ENCODE measurements at regions not wholly inside any gene's neighbourhood (a gene's known extent, or its start where the extent isn't known, plus 50 kb on each side); places are given as distances from the start of the nearest gene placed in this dataset.
"Not testable (repeated sequence)": the region's sequence is repeated elsewhere in the genome, so short reads cannot be mapped to it uniquely, and the experiment has no call there.

DNA sequence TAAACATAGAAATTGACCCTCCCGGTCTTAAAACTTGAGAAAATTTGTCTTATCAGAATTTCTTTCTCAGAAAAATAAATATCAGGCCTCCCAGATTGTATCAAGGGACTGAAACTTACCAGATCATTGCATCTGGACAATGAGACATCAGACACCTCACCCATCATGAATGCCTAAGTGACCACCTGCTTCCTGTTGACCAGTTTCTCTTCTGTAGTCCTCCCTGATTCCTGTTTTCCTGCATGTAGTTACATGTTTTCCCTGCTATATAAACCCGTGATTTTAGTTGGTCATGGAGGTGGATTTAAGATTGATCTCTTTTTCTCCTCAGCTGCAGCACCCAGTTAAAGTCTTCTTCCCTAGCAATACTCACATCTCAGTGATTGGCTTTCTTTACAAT is 548.1 kb downstream of the PPP4R3C start:
- DNase-seq (no peak), ATAC-seq (ENCODE audit: poor library complexity) (no peak)
- intact Hi-C loops (cut with DNase I), result no loop called here

DNA sequence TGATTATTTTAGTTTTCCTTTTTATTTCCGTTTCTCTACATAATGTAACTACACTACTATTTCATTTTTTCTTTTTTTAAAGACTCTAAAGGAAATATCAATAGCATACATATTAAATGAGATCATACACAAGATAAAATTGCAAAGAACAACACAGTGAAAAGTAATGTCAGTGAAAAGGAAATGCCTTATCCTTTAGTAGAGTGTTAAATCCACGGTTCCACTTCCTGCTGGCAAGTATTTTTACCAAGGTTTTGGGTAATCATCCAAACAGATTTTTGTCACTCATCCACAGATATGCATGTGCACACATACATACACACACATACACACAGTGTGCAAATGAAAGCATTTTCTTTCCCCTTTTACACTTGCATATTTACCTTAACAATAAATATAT is 548.9 kb downstream of the PPP4R3C start:
- no peak for ATAC-seq (ENCODE audit: poor library complexity)
- intact Hi-C loops (cut with DNase I), result no loop called here
- DNase-seq, result no peak

DNA sequence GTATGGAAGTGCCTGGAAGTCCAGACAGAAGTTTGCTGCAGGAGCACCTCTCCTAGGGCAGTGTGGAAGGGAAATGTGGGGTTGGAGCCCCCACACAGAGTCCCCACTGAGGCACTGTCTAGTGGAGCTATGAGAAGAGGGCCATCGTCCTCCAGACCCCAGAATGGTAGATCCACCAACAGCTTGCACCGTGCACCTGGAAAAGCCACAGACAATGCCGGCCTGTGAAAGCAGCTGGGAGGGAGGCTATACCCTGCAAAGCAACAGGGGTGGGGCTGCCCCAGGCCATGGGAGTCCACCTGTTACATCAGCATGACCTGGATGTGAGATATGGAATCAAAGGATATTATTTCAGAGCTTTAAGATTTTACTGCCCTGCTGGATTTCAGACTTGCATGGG is 551.4 kb downstream of the PPP4R3C start:
- ATAC-seq (ENCODE audit: poor library complexity); DNase-seq; intact Hi-C loops (cut with DNase I): not testable (repeated sequence)

DNA sequence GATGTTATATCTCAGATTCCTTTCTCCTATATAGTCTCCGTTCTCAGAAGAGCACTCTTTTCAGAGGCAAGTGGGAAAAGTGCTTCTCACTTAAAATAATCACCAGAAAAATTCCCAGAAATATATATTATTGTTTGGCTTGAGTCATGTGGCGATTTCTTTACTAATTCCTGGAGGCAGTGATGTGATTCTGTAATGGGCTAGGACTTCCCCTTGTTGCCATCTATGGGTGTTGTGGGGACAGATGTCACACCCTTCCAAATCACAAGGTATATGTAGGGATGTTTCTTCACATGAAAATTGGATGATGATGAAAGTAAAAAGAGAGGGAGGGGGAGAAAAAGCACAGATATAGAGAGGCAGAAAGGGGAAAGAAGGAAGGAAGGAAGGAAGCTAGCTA is 553.4 kb downstream of the PPP4R3C start:
- intact Hi-C loops (cut with DNase I), result no loop called here
- ATAC-seq (ENCODE audit: poor library complexity), result no peak
- no peak for DNase-seq

DNA sequence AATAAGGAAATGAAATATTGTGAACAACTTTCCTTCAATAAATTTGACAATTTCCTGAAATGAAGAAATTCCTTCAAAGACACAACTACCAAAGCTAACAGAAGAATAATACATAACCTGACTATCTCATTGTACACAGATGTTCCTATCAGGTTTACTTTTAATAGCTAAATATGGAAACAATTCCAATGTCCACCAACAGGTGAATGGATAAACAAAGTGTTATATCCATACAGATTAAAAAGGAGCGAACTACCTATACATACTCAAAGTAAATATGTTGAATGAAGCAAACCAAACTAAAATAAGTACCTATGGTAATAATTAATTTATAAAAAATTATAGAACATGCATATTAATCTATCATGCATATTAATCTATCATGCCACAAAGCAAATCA is 554.9 kb downstream of the PPP4R3C start:
- ATAC-seq (ENCODE audit: poor library complexity), result no peak
- intact Hi-C loops (cut with DNase I), result no loop called here
- DNase-seq, result no peak

DNA sequence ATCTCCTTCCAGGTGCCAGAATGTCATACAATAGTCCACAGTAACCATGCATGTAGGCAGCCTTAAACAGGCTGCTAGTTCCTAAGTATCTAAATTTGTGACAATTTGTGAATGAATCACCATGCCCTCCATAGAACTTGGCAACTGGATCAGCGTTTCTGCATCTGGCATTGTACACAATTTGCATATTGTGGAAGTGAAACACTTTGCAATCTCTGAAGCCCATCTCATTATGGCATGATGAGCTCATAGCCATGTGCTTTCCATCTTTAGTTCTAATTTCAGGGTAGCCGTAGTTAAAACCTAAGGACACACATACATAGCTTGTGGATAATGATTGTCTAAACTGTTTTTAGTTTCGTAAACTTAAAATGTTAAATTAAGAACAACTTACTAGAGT is 573.6 kb downstream of the PPP4R3C start:
- DNase-seq (no peak), ATAC-seq (ENCODE audit: poor library complexity) (no peak)
- intact Hi-C loops (cut with DNase I), result no loop called here

DNA sequence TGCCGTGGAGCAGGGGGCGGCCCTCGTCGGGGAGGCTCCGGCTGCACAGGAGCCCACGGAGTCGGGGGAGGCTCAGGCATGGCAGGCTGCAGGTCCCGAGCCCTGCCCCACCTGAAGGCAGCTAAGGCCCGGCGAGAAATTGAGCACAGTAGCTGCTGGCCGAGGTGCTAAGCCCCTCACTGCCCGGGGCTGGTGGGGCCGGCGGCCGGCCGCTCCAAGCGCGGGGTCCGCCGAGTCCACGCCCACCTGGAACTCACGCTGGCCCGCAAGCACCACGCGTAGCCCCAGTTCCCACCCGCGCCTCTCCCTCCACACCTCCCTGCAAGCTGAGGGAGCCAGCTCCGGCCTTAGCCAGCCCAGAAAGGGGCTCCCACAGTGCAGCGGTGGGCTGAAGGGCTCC is 589.4 kb downstream of the PPP4R3C start:
- intact Hi-C loops (cut with DNase I), result no loop called here
- DNase-seq, result no peak
- ATAC-seq (ENCODE audit: poor library complexity), result no peak

DNA sequence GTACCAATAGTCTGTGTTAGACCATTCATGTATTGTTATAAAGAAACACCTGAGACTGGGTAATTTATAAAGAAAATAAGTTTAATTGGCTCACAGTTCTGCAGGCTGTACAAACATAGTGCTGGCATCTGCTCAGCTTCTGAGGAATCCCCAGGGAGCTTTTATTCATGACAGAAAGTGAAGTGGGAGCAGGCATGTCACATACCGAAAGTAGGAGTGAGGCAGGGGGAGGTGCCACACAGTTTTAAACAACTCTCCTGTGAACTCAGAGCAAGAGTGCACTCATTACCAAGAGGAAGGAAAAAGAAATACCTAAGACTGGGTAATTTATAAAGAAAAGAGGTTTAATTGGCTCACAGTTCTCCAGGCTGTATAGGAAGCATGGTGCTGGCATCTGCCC is 591.2 kb downstream of the PPP4R3C start:
- ATAC-seq (ENCODE audit: poor library complexity) (no peak), DNase-seq (no peak)
- intact Hi-C loops (cut with DNase I), result no loop called here

DNA sequence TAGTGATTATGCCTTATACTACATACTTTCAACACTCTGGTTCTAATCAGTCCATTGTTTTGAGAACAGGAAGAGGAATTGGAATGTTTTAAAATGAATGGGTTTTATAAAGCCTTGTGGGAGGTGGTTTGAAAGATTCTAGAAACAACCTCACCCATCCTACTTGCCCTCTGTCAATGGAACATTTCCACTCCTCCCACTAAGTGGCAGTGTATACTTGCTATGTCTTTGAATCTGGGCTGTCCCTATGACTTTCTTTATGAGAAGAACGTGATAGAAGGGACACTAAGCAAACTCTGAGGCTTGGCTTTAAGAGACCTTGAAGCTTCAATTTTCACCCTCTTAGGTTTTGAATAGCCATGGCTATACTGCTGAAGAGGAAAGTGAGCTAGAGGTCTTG is 611.2 kb downstream of the PPP4R3C start:
- DNase-seq (no peak), ATAC-seq (ENCODE audit: poor library complexity) (no peak)
- intact Hi-C loops (cut with DNase I), result no loop called here

DNA sequence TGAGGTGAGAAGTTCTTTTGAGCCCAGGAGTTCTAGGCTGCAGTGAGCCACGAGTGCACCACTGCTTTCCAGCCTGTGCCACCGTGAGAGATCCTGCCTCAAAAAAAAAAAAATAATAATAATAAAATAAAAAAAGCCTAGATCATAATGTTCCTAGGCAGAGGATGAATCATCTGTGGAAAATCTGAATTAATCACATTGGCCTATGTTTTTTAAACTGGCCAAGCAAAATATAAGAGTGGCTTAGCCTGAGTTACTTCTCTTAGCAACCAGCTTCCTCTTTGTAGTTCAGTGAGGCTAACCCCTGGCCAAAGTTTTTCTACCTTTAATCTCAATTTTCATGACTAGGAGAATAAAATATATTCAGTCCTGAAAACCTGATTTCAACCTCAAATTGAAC is 614.6 kb downstream of the PPP4R3C start:
- DNase-seq (no peak), ATAC-seq (ENCODE audit: poor library complexity) (no peak)
- intact Hi-C loops (cut with DNase I), result no loop called here

DNA sequence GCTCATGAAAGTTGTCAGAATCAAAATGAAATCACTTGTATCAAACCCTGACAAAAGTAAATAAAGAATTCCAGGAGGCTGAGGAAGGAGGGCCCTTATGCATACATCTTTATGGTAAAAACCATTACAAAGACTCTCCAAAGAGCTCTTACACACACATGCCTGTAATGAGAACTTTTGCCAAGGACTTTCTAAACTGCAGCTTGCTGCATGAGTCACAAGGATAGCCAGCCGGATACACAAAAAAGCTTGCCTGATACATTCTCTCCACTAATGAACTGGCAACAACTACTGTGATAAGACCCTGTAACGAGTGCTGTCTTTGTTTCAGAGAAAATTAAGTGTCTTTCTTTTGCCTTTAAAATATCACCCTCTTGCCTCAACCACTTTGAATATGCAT is 618.1 kb downstream of the PPP4R3C start:
- intact Hi-C loops (cut with DNase I), result no loop called here
- no peak for ATAC-seq (ENCODE audit: poor library complexity)
- no peak for DNase-seq

DNA sequence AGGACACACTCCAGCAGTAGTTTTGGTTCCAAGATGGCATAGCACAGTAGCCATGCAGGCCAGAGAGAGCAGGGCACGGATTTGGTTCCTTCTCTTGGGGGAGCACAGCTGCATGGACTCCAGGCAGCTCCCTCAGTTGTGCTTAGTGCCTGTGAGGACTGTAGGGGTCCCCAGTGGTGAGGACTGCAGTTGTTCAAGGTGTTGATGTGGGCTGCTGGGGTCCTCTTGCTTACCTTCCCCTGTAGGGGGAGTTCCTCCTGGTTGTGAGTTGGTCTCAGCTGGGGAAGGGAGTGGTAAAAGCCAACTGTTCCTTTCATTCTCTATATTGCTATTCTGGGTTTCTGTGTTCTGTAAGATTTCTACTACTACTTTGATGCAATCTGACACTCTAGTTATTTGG is 606.5 kb downstream of the MAGEB5 start:
- intact Hi-C loops (cut with DNase I), result no loop called here
- no peak for ATAC-seq (ENCODE audit: poor library complexity)
- no peak for DNase-seq

DNA sequence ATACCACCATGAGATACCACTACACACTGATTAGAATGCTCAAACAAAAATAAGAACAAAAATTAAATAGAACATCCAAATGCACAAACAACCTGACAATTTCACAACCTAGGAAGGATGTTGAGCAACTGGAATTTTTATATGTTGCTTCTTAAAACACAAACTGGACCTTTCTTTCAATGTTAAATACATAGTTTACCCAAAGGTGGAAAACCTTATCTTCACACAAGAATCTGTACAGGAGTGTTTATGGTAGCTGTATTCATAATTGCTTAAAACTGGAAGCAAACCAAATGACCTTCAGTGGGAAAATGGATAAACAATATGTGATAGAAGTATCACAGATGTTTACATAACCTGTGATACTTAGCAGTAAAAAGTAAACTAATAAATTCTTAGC is 573.8 kb downstream of the MAGEB5 start:
- DNase-seq (no peak), ATAC-seq (ENCODE audit: poor library complexity) (no peak)
- intact Hi-C loops (cut with DNase I), result no loop called here

DNA sequence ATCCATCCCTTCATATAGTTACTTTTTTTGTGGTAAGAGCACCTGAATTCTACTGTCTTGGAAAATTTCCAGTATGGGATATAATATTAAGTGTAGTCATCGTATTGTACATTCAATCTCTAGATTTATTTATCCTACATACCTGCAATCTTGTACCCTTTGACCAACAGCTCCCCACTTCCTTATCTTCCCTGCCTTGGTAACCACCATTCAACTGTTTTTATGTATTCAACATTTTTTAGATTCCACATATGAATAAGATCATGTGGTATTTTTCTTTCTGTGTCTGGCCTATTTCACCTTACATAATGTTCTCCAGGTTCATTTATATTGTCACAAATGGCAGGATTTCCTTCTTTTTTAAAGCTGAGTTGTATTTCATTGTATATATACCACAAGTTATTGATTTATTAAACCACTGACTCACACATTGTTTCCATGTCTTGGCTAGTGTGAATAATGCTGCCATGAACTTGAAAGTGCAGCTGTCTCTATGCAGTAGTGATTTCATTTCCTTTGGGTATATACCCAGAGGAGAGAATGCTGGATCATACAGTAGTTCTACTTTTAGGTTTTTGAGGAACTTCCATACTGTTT is 572.5 kb downstream of the MAGEB5 start:
- no peak for ATAC-seq (ENCODE audit: poor library complexity)
- no peak for DNase-seq
- intact Hi-C loops (cut with DNase I), result no loop called here

DNA sequence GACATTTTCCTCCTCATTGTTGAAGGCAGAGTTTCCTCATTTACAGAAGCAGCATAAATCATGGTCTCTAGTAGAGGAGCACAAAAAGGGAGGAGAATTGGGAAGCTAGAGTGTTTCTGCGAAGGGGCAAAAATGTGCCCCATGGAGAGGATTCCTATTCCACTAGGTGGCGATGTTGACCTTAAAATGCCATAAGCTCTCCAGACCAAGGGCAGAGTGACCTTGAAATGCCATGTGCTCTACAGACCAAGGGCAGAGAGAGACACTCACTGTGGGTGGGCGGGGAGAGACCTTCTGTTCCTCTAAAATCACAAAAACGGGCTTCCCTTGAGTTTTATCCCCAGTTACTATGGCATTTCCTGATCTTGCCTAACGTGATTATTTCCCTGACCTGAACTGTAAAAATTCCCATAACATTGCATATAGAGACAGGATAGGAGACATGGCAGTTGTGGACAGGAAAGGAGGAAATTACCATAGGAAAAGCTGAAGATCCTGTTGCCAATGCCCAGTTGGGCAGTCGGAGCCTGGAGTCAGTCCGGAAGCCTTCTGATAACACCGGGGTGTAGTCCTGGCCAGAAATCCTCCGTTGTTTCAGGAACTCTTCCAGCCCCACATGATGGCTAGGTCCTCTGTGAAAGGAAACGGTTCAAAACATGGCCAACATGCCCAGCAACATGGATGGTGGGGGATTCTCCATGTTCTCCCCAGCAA is 567.7 kb downstream of the MAGEB5 start:
- ATAC-seq (ENCODE audit: poor library complexity) (no peak), DNase-seq (no peak)
- intact Hi-C loops (cut with DNase I), result no loop called here

DNA sequence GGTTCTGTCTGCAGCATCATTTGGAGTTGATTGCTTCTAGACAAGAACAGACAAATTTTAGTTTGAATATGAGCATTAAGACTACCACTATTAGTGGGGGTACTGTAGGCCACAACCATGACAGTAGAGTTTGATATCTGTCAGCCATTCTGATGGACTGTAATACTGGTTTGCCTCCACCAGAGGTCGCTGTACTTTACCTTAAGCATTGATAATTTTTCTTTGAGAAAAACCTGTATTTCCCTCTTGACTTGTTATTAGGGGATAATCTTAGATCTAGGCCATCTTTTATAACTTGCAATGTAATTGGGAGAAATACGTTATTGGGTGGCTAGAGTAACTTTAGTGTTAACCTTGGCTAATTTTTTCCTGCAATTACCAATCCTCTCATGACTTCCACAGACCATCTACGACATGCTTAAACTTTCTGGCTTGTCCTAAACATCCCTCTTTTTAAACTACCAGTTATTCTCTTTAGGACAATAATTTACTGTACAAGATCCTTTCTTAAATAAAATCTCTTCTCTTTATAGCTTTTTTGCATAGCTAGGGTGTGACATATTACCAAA is 562.4 kb downstream of the MAGEB5 start:
- no peak for DNase-seq
- intact Hi-C loops (cut with DNase I), result no loop called here
- ATAC-seq (ENCODE audit: poor library complexity), result no peak

DNA sequence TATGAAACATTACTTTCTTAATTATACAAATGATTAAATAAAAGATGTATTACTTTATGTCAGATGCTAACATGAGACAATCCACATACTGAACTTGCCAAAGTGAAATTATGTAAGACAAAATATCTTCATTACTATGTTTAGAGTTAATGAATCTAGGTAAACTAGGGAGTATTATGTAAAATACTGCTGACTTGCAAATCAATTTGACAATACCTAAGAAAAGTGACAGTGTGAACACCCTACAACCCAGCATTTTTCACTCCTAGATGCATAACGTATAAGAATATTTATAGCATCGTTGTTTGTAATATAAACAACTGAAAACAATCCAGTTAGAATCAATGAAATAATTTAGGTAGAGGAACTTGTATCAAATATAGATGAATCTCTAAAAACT is 546.3 kb downstream of the MAGEB5 start:
- ATAC-seq (ENCODE audit: poor library complexity) (no peak), DNase-seq (no peak)
- intact Hi-C loops (cut with DNase I), result no loop called here

DNA sequence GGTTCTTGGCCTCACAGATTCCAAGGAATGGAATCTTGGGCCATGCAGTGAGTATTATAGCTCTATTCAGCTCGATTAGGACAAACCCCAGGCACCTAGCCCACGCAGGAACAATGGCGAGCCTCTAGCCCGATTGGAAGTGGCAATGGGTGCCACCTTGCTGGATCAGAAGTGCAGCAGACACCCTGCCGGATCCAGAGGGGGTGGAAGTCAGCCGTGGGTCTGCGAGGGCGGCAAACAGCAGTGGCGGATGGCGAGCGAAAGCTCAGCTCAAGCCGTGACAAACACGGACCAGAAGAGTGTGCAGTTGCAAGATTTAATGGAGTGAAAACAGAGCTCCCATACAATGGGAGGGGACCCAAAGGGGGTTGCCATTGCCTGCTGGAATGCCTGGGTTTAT is 539.8 kb downstream of the MAGEB5 start:
- intact Hi-C loops (cut with DNase I); ATAC-seq (ENCODE audit: poor library complexity); DNase-seq: not testable (repeated sequence)

DNA sequence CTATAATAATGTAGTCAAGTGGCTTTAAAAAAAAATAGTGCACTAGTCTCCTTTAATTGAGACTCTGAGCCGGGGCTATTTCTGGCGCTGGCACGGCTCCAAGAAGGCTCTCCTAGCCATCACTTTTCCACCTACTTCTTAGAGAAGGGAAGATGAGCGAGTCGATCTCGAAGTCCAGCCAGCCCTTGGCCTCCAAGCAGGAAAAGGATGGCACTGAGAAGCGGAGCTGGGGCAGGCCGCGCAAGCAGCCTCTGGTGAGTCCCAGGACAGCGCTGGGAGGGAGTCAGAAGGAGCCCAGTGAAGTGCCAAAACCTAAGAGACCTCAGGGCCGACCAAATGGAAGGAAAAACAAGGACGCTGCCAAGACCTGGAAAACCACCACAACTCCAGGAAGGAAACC is 531.9 kb downstream of the MAGEB5 start:
- intact Hi-C loops (cut with DNase I), result no loop called here

DNA sequence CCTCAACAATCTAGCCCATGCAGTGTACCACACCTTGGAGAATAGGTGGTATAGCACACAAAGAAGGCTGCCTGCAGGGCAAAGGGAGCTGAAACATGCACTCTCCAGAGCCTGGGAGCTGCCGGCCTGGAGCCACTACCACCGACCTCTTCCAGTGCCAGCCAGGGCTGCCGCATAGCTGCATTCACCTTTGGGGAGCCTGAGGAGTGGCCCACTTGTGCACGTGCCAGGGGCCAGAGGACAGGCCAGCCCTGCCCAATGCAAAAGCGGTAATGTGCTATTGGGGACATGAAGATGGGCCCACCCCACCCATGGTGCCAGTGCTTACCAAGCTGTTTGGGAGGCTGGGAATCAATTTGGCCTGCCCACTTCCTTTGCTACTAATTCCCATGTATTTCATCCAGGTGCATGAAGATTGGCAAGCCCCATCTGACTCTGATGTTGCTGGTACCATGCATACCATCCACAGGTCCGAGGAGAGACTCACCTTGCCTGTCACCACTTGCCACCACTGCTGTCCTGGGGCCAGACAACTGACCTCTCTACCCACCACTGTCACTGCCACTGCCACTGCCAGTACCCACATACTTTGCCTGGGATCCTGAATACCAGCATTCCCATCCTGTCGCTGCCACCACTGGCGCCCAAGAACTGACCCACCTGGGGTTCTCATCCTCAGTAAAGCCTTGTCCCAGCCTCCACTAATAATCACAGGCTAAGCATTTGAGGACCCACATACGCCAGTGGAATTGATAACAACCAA is 506.9 kb downstream of the MAGEB5 start:
- intact Hi-C loops (cut with DNase I), result no loop called here
- no peak for ATAC-seq (ENCODE audit: poor library complexity)
- DNase-seq, result no peak

More for the DNA sequence above, 531.9 kb downstream of the MAGEB5 start:
- DNase-seq, result no peak
- ATAC-seq (ENCODE audit: poor library complexity), result no peak
